SK-N-SH (cell line): ENCODE measurements at regions not wholly inside any gene's neighbourhood (a gene's known extent, or its start where the extent isn't known, plus 50 kb on each side); places are given as distances from the start of the nearest gene placed in this dataset.

Experiments
- CTCF ChIA-PET: fragments of 300-600, 350-600 bp; formaldehyde crosslinking; extraction: SDS; loops from one replicate; lab custom pipeline; 2021; lab: Yijun Ruan, JAX
- POLR2A ChIA-PET: fragments of 350-600 bp; sonication (Branson Sonifier 250); formaldehyde crosslinking; extraction: SDS; loops from one replicate; lab custom pipeline; 2020; ENCODE audit warnings: antibody characterized with exemption, inconsistent platforms; lab: Yijun Ruan, JAX
- DNase-seq: peaks from one replicate; pipeline ENCODE4 v3.0.0; 2012
- H2AFZ ChIP-seq: fragments of 200-600 bp; sonication (generic); 2 replicates; pipeline ENCODE4 v1.8.1; 2016; ENCODE audit warnings: antibody characterized with exemption, mild to moderate bottlenecking, low read depth
- H3F3A ChIP-seq: fragments of 200-600 bp; sonication (generic); replicated peaks from 2 replicates; pipeline ENCODE3; 2016; ENCODE audit warnings: antibody characterized with exemption, mild to moderate bottlenecking; ENCODE audit not compliant: insufficient read depth
- H3K27ac ChIP-seq, 2 experiments: fragments of 200-500 bp in 1 of 2; fragments of 200-600 bp in 1 of 2; sonication (Bioruptor generic) in 1 of 2; sonication (generic), shearing (Covaris generic) in 1 of 2; 2 replicates each; pipeline versions ENCODE4 v1.5.1 to v1.6.1; 2014 to 2016; ENCODE audit warnings: low read depth in 2 of 2, inconsistent platforms in 1 of 2, low read length in 1 of 2, mild to moderate bottlenecking in 1 of 2, mixed read lengths in 1 of 2
- H3K27me3 ChIP-seq: fragments of 200-600 bp; sonication (generic), shearing (Covaris generic); 2 replicates; pipeline ENCODE4 v1.6.1; 2016; ENCODE audit warnings: mixed run types; ENCODE audit not compliant: insufficient read depth
- H3K36me3 ChIP-seq, 2 experiments: fragments of 200-500 bp in 1 of 2; fragments of 200-600 bp in 1 of 2; sonication (Bioruptor generic) in 1 of 2; sonication (generic) in 1 of 2; replicated peaks in 1 of 2; 2 replicates each; pipeline versions ENCODE3 to v1.5.1; 2014 to 2016; ENCODE audit warnings: low read length in 1 of 2, mild to moderate bottlenecking in 1 of 2; ENCODE audit not compliant: insufficient read depth in 2 of 2, control insufficient read depth in 1 of 2
- H3K4me1 ChIP-seq, 2 experiments: fragments of 200-500 bp in 1 of 2; fragments of 200-600 bp in 1 of 2; sonication (Bioruptor generic) in 1 of 2; sonication (generic), shearing (Covaris generic) in 1 of 2; 2 replicates each; pipeline versions ENCODE4 v1.5.1 to v1.6.1; 2014 to 2016; ENCODE audit warnings: low read depth in 1 of 2, low read length in 1 of 2, mixed run types in 1 of 2; ENCODE audit not compliant: insufficient read depth in 2 of 2, control insufficient read depth in 1 of 2
- H3K4me2 ChIP-seq: fragments of 200-600 bp; sonication (generic), shearing (Covaris generic); 2 replicates; pipeline ENCODE4 v1.6.1; 2017; ENCODE audit warnings: mixed run types
- H3K4me3 ChIP-seq, 2 experiments: fragments of 200-500 bp in 1 of 2; fragments of 200-600 bp in 1 of 2; sonication (Bioruptor generic) in 1 of 2; sonication (generic), shearing (Covaris generic) in 1 of 2; 2 replicates each; pipeline versions ENCODE4 v1.5.1 to v1.8.1; 2014 to 2016; ENCODE audit warnings: low read depth in 2 of 2, inconsistent platforms in 1 of 2, low read length in 1 of 2, mild to moderate bottlenecking in 1 of 2, mixed read lengths in 1 of 2, moderate library complexity in 1 of 2
- H3K79me2 ChIP-seq: fragments of 200-600 bp; sonication (generic); 2 replicates; pipeline ENCODE4 v1.8.1; 2017; ENCODE audit warnings: mild to moderate bottlenecking; ENCODE audit not compliant: insufficient read depth
- H3K9ac ChIP-seq: fragments of 200-600 bp; sonication (generic); 2 replicates; pipeline ENCODE4 v1.6.1; 2017; ENCODE audit warnings: mixed run types
- H3K9me2 ChIP-seq: fragments of 200-600 bp; sonication (generic); 2 replicates; pipeline ENCODE4 v1.6.1; 2017; ENCODE audit warnings: mixed run types
- H3K9me3 ChIP-seq: fragments of 200-600 bp; sonication (generic); 2 replicates; pipeline ENCODE4 v1.6.1; 2017; ENCODE audit warnings: mixed run types, mild to moderate bottlenecking, moderate library complexity
- H4K20me1 ChIP-seq: fragments of 200-600 bp; sonication (generic); 2 replicates; pipeline ENCODE4 v1.6.1; 2017; ENCODE audit warnings: mild to moderate bottlenecking, mixed run types; ENCODE audit not compliant: insufficient read depth
- CHD2 ChIP-seq: fragments of 150-350 bp; IDR thresholded peaks from 2 replicates; pipeline ENCODE4 v1.6.1; 2018; ENCODE audit warnings: low read length; ENCODE audit not compliant: partially characterized antibody
- CTCF ChIP-seq: fragments of 200-600 bp; sonication (generic); IDR thresholded peaks from 2 replicates; pipeline ENCODE4 v1.6.1; 2017; ENCODE audit warnings: antibody characterized with exemption, mild to moderate bottlenecking, moderate library complexity
- ELF1 ChIP-seq: IDR thresholded peaks from 2 replicates; pipeline ENCODE4 v1.4.0; 2012
- EP300 ChIP-seq, 2 experiments: IDR thresholded peaks; 2 replicates each; pipeline versions ENCODE4 v1.4.0 to v1.6.1; 2012; ENCODE audit warnings: borderline replicate concordance in 1 of 2, low read depth in 1 of 2, low read length in 1 of 2
- FOSL2 ChIP-seq: IDR thresholded peaks from 2 replicates; pipeline ENCODE4 v1.4.0; 2012; ENCODE audit warnings: low read depth, mild to moderate bottlenecking, moderate library complexity, borderline replicate concordance
- JUND ChIP-seq: IDR thresholded peaks from 2 replicates; pipeline ENCODE4 v1.4.0; 2012
- NFIC ChIP-seq: IDR thresholded peaks from 2 replicates; pipeline ENCODE4 v1.4.0; 2012; ENCODE audit warnings: borderline replicate concordance
- NRF1 ChIP-seq: IDR thresholded peaks from 2 replicates; pipeline ENCODE4 v1.6.1; 2012; ENCODE audit warnings: low read depth, mild to moderate bottlenecking, low read length
- PBX3 ChIP-seq: IDR thresholded peaks from 2 replicates; pipeline ENCODE4; 2012
- POLR2AphosphoS5 ChIP-seq: IDR thresholded peaks from 2 replicates; pipeline ENCODE4 v1.6.1; 2012; ENCODE audit warnings: low read depth, low read length
- RCOR1 ChIP-seq: fragments of 150-350 bp; IDR thresholded peaks from 2 replicates; pipeline ENCODE4 v1.6.1; 2017; ENCODE audit warnings: antibody characterized with exemption, low read length
- RXRA ChIP-seq: IDR thresholded peaks from 2 replicates; pipeline ENCODE4 v1.4.0; 2012; ENCODE audit warnings: low read depth, mild to moderate bottlenecking, borderline replicate concordance
- SIN3A ChIP-seq: IDR thresholded peaks from 2 replicates; pipeline ENCODE4 v1.6.1; 2012; ENCODE audit warnings: low read depth, mild to moderate bottlenecking, low read length, moderate library complexity, borderline replicate concordance
- TAF1 ChIP-seq: IDR thresholded peaks from 2 replicates; pipeline ENCODE4 v1.6.1; 2012; ENCODE audit warnings: low read depth, mild to moderate bottlenecking, low read length, moderate library complexity, borderline replicate concordance
- USF1 ChIP-seq: IDR thresholded peaks from 2 replicates; pipeline ENCODE4 v1.4.0; 2012; ENCODE audit warnings: low read depth, borderline replicate concordance
- USF2 ChIP-seq: fragments of 150-350 bp; IDR thresholded peaks from 2 replicates; pipeline ENCODE4 v1.6.1; 2017; ENCODE audit warnings: antibody characterized with exemption, low read length, low read depth, borderline replicate concordance
- YY1 ChIP-seq: IDR thresholded peaks from 2 replicates; pipeline ENCODE4 v1.4.0; 2012; ENCODE audit warnings: low read depth, mild to moderate bottlenecking
- ZBTB33 ChIP-seq: IDR thresholded peaks from 2 replicates; pipeline ENCODE4 v1.4.0; 2012; ENCODE audit warnings: low read depth, borderline replicate concordance
- WGBS: methylation state at CpG from one replicate; pipeline ENCODE4 v1.1.6; 2017; ENCODE audit warnings: low lambda C conversion rate; 5-methylcytosine and 5-hydroxymethylcytosine counted together

GRCh38 chr4:188435381-188435780 is 296.1 kb downstream of the TRIML1 start:
- Histone ChIP-seq H3K4me2 (no peak overlapping the region), H3K27ac (0 out of 4 replicates have a peak overlapping the region, but pooled peaks of 1 of the 2 experiments have one; percentile 30), H3K9me2 (no peaks in the 10 kb centered on the region), H3K79me2 (no peaks in the 10 kb centered on the region), H3K4me1 (peaks cover 4 to 15% of the 10 kb centered on the region in 2 experiments; a peak in 2 of 4 replicates), H2AFZ (0 out of 2 replicates have a peak overlapping the region, but pooled peaks have one; percentile 33), H3K36me3 (no peaks in the 10 kb centered on the region), H4K20me1 (no peaks in the 10 kb centered on the region), H3K4me3 (no peak overlapping the region), H3K9me3 (no peaks in the 10 kb centered on the region), H3K27me3 (no peaks in the 10 kb centered on the region), H3F3A (no peaks in the 10 kb centered on the region), H3K9ac (no peak overlapping the region)
- TF ChIP-seq PBX3 (no peak), USF2 (no peak), FOSL2 (no peak), RXRA (no peak), YY1 (no peak), EP300 (IDR thresholded peaks at IDR 0.05; ENCODE audit: borderline replicate concordance in 1 of 2, low read depth in 1 of 2, low read length in 1 of 2) (no peak), NFIC (no peak), NRF1 (no peak), SIN3A (no peak), ELF1 (no peak), RCOR1 (no peak), CHD2 (no peak), POLR2AphosphoS5 (no peak), ZBTB33 (no peak)
- WGBS, result 43% methylated on average over 4 of the region's 4 CpGs
- DNase-seq, result no peak
- ChIA-PET CTCF (interaction anchor here (0.5 to 1.0 kb wide), 2 partner anchors 9 to 254 kb away, joined by 3 read pairs; no protein-coding TSS in a partner anchor), POLR2A (no interaction called here)

GRCh38 chr4:188437535-188437934 is 298.3 kb downstream of the TRIML1 start:
- H3K27ac ChIP-seq, result no peak overlapping the region
- H3K4me3 ChIP-seq, result no peak overlapping the region
- 61% methylated on average over 5 of the region's 5 CpGs for WGBS
- no peaks in the 10 kb centered on the region for H3K9me2 ChIP-seq
- peak overlapping the region; percentile 56; the same call in 1 of the 2 replicates for H2AFZ ChIP-seq
- H3K79me2 ChIP-seq, result no peaks in the 10 kb centered on the region
- no peak overlapping the region for H3K9ac ChIP-seq
- H3F3A ChIP-seq, result no peaks in the 10 kb centered on the region
- H3K4me2 ChIP-seq, result no peak overlapping the region
- H3K4me1 ChIP-seq, result peaks cover 4 to 16% of the 10 kb centered on the region in 2 experiments; a peak in 2 of 4 replicates
- H3K27me3 ChIP-seq, result no peaks in the 10 kb centered on the region
- no peaks in the 10 kb centered on the region for H3K36me3 ChIP-seq
- H3K9me3 ChIP-seq, result no peaks in the 10 kb centered on the region
- no peaks in the 10 kb centered on the region for H4K20me1 ChIP-seq
- CTCF ChIA-PET, result interaction anchor here (0.6 kb wide), 1 partner anchor 539 kb away, joined by 3 read pairs; no protein-coding TSS in a partner anchor
- POLR2A ChIA-PET, result no interaction called here
- DNase-seq, result no peak
- TF ChIP-seq CTCF, result no peak
- no peak for TF ChIP-seq USF1
- no peak for TF ChIP-seq CHD2
- TF ChIP-seq PBX3, result no peak
- TF ChIP-seq NRF1, result no peak
- TF ChIP-seq JUND, result no peak
- no peak for TF ChIP-seq POLR2AphosphoS5
- TF ChIP-seq TAF1, result no peak
- no peak for TF ChIP-seq ELF1
